ENCODE measurements at regions not wholly inside any gene's neighbourhood (a gene's known extent, or its start where the extent isn't known, plus 50 kb on each side); places are given as distances from the start of the nearest gene placed in this dataset.
"Not testable (repeated sequence)": the region's sequence is repeated elsewhere in the genome, so short reads cannot be mapped to it uniquely, and the experiment has no call there.

DNA sequence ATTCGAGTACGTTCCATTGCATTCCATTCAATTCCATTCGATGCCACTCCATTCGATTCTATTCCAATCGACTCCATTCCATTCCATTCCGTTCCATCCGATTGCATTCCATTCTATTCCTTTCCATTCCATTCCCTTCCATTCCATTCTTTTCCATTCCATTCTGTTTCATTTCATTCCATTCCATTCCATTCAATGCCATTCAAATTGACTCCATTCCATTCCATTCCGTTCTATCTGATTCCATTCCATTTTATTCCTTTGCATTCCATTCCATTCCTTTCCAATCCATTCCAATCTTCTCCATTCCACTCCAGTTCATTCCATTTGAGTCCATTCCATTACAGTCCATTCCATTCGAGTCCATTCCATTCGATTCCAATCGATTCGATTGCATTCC is 2580.0 kb upstream of the TPTE start:
- 77% methylated on average over 12 of the region's 12 CpGs for WGBS
- H3K4me3 ChIP-seq (ENCODE audit: low read length); ATAC-seq; H3K27ac ChIP-seq (ENCODE audit: low read length); H3K4me1 ChIP-seq (ENCODE audit: control insufficient read depth, insufficient read depth, low read length); H3K27me3 ChIP-seq (ENCODE audit: control insufficient read depth, insufficient read depth); H3K9me3 ChIP-seq (ENCODE audit: control insufficient read depth, low read length); DNase-seq; intact Hi-C loops (cut with DNase I): not testable (repeated sequence)

GRCh38 chr21:7942219-7942618 is 2579.2 kb upstream of the TPTE start:
- DNase-seq; H3K27ac ChIP-seq (ENCODE audit: low read length); H3K27me3 ChIP-seq (ENCODE audit: control insufficient read depth, insufficient read depth); ATAC-seq; H3K4me1 ChIP-seq (ENCODE audit: control insufficient read depth, insufficient read depth, low read length); H3K4me3 ChIP-seq (ENCODE audit: low read length); intact Hi-C loops (cut with DNase I); H3K9me3 ChIP-seq (ENCODE audit: control insufficient read depth, low read length): not testable (repeated sequence)
- 73% methylated on average over 15 of the region's 15 CpGs for WGBS

DNA sequence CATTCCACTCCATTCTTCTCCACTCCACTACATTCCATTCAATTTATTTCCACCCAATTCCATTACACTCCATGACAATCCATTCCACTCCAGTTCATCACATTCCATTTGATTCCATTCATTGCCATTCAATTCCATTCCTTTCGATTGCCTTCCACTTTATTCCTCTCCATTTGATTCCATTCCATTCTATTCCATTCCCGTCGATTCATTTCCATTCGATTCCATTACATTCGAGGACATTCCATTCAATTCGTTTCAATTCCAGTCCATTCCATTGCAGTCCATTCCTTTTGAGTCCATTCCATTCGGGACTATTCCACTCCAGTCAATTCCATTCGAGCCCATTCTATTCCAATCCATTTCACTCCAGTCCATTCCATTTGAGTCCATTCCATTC is 2577.8 kb upstream of the TPTE start:
- not testable (repeated sequence) for ATAC-seq

GRCh38 chr21:7947422-7947821 is 2574.0 kb upstream of the TPTE start:
- Histone ChIP-seq H3K27me3 (ENCODE audit: control insufficient read depth, insufficient read depth) (no peaks in the 10 kb centered on the region), H3K4me1 (ENCODE audit: control insufficient read depth, insufficient read depth, low read length) (no peaks in the 10 kb centered on the region), H3K27ac (ENCODE audit: low read length) (no peak overlapping the region), H3K9me3 (ENCODE audit: control insufficient read depth, low read length) (peaks cover 16% of the 10 kb centered on the region), H3K4me3 (ENCODE audit: low read length) (no peak overlapping the region)
- WGBS, result 49% methylated on average over 4 of the region's 4 CpGs
- DNase-seq (no peak), ATAC-seq (no peak)
- intact Hi-C loops (cut with DNase I), result no loop called here

More for the DNA sequence above, 2577.8 kb upstream of the TPTE start:
- DNase-seq; H3K27ac ChIP-seq (ENCODE audit: low read length); H3K4me1 ChIP-seq (ENCODE audit: control insufficient read depth, insufficient read depth, low read length); H3K4me3 ChIP-seq (ENCODE audit: low read length); H3K27me3 ChIP-seq (ENCODE audit: control insufficient read depth, insufficient read depth); intact Hi-C loops (cut with DNase I): not testable (repeated sequence)
- WGBS, result 73% methylated on average over 8 of the region's 8 CpGs
- H3K9me3 ChIP-seq (ENCODE audit: control insufficient read depth, low read length), result peaks cover 10% of the 10 kb centered on the region

- H3K4me1 ChIP-seq (ENCODE audit: control insufficient read depth, insufficient read depth, low read length); intact Hi-C loops (cut with DNase I); H3K4me3 ChIP-seq (ENCODE audit: low read length); ATAC-seq; H3K27ac ChIP-seq (ENCODE audit: low read length); DNase-seq; H3K27me3 ChIP-seq (ENCODE audit: control insufficient read depth, insufficient read depth): not testable (repeated sequence)
- peaks cover 20% of the 10 kb centered on the region for H3K9me3 ChIP-seq (ENCODE audit: control insufficient read depth, low read length)
- 63% methylated on average over 7 of the region's 7 CpGs for WGBS
Observed at GRCh38 chr21:7948727-7949126, 2572.7 kb upstream of the TPTE start.

- peaks cover 23% of the 10 kb centered on the region for H3K9me3 ChIP-seq (ENCODE audit: control insufficient read depth, low read length)
- DNase-seq; H3K4me3 ChIP-seq (ENCODE audit: low read length); H3K4me1 ChIP-seq (ENCODE audit: control insufficient read depth, insufficient read depth, low read length); intact Hi-C loops (cut with DNase I); H3K27ac ChIP-seq (ENCODE audit: low read length); H3K27me3 ChIP-seq (ENCODE audit: control insufficient read depth, insufficient read depth); ATAC-seq: not testable (repeated sequence)
- 39% methylated on average over 6 of the region's 6 CpGs for whole genome bisulfite sequencing
Observed at GRCh38 chr21:7949882-7950281, 2571.5 kb upstream of the TPTE start.

DNA sequence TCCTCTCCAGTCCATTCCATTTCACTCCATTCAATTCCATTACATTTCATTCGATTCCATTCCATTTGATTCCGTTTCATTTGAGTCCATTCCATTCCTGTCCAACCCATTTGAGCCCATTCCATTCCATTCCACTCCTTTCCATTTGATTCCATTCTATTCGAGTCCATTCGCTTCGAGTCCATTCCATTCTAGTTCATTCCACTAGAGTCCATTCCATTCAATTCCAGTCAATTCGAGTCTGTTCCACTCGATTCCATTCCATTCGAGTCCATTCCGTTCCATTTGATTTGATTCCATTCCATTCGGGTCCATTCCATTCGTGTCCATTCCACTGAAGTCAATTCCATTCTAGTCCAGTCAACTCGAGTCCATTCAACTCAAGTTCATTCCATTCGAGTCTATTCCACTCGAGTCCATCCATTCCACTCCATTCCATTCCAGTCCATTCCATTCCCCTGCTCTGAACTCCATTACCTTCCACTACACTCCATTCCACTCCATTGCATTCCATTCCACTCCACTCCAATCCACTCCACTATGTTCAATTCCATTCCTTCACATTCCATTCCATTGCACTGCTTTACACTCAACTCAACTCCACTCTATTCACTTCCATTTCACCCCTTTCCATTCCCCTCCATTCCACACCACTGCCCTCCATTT is 2569.4 kb upstream of the TPTE start:
- ATAC-seq (no peak), DNase-seq (no peak)
- Histone ChIP-seq H3K27me3 (ENCODE audit: control insufficient read depth, insufficient read depth) (no peaks in the 10 kb centered on the region), H3K4me1 (ENCODE audit: control insufficient read depth, insufficient read depth, low read length) (no peaks in the 10 kb centered on the region), H3K9me3 (ENCODE audit: control insufficient read depth, low read length) (peaks cover 27% of the 10 kb centered on the region), H3K4me3 (ENCODE audit: low read length) (no peak overlapping the region), H3K27ac (ENCODE audit: low read length) (no peak overlapping the region)
- intact Hi-C loops (cut with DNase I), result no loop called here
- WGBS, result 53% methylated on average over 14 of the region's 14 CpGs

DNA sequence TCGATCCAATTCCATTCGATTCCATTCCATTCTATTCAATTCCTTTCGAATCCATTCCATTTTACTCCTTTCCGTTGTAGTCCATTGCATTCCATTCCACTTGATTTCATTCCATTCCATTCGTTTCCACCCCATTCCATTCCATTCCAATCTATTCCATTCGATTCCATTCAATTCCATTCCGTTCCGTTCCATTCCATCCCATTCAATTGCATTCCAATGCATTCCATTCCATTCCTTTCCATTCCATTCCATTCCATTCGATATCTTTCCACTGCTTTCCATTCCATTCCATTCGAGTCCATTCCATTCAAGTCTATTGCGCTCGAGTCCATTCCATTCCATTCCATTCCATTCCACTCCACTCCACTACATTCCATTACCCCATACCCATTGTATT is 2568.7 kb upstream of the TPTE start:
- no peaks in the 10 kb centered on the region for H3K27me3 ChIP-seq (ENCODE audit: control insufficient read depth, insufficient read depth)
- DNase-seq, result no peak
- H3K27ac ChIP-seq (ENCODE audit: low read length), result no peak overlapping the region
- no peak overlapping the region for H3K4me3 ChIP-seq (ENCODE audit: low read length)
- no peak for ATAC-seq
- no peaks in the 10 kb centered on the region for H3K4me1 ChIP-seq (ENCODE audit: control insufficient read depth, insufficient read depth, low read length)
- WGBS, result 62% methylated on average over 12 of the region's 12 CpGs
- H3K9me3 ChIP-seq (ENCODE audit: control insufficient read depth, low read length), result peaks cover 22% of the 10 kb centered on the region
- intact Hi-C loops (cut with DNase I), result no loop called here

- intact Hi-C loops (cut with DNase I), result no loop called here
- H3K9me3 ChIP-seq (ENCODE audit: control insufficient read depth, low read length), result peaks cover 21% of the 10 kb centered on the region
- ATAC-seq, result no peak
- 41% methylated on average over 2 of the region's 2 CpGs for WGBS
- H3K4me1 ChIP-seq (ENCODE audit: control insufficient read depth, insufficient read depth, low read length), result no peaks in the 10 kb centered on the region
- H3K27ac ChIP-seq (ENCODE audit: low read length), result no peak overlapping the region
- no peak overlapping the region for H3K4me3 ChIP-seq (ENCODE audit: low read length)
- no peaks in the 10 kb centered on the region for H3K27me3 ChIP-seq (ENCODE audit: control insufficient read depth, insufficient read depth)
- no peak for DNase-seq
Observed at GRCh38 chr21:7953058-7953457, 2568.3 kb upstream of the TPTE start.

DNA sequence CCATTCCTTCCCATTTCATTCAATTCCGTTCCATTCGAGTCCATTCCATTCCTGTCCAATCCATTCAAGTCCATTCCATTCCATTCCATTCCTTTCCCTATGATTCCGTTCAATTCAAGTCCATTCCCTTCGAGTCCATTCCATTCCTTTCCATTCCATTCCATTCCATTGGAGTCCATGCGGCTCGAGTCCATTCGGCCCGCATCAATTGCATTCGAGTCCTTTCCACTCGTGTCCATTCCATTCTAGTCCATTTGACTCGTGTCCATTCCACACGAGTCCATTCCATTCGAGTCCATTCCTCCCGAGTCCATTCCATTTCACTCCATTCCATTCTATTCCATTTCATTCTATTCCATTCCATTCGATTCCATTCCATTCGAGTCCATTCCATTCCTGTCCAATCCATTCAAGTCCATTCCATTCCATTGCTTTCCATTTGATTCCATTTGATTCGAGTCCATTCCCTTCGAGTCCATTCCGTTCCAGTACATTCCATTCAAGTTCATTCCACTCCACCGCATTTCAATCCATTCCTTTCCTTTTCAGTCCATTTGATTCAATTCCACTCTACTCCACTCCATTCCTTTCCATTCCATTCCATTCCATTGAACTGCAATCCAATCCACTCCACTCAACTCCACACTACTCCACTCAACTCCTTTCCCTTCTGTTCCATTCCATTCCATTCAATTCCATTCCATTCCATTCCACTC is 2565.9 kb upstream of the TPTE start:
- WGBS, result 76% methylated on average over 20 of the region's 20 CpGs
- H3K27ac ChIP-seq (ENCODE audit: low read length); intact Hi-C loops (cut with DNase I); H3K4me1 ChIP-seq (ENCODE audit: control insufficient read depth, insufficient read depth, low read length); H3K27me3 ChIP-seq (ENCODE audit: control insufficient read depth, insufficient read depth); H3K4me3 ChIP-seq (ENCODE audit: low read length): not testable (repeated sequence)
- DNase-seq (peak in 1 of 3 donors; percentile 20), ATAC-seq (peak in 1 of 2 donors; percentile 7)
- H3K9me3 ChIP-seq (ENCODE audit: control insufficient read depth, low read length), result peaks cover 21% of the 10 kb centered on the region

DNA sequence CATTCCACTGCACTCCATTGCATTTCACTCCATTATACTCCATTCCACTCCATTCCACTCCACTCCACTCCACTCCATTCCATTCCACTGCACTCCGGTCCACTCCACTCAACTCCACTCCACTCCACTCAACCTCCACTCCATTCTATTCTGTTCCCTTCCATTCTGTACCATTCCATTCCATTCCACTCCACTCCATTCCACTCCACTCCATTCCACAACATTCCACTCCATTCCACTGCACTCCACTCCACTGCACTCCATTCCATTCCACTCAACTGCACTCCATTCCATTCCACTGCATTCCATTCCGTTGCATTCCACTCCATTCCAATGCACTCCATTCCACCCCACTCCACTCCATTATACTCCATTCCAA is 2565.3 kb upstream of the TPTE start:
- 50% methylated on average over 2 of the region's 2 CpGs for WGBS
- ATAC-seq, result peak; percentile 30 to 35
- DNase-seq; intact Hi-C loops (cut with DNase I); H3K4me1 ChIP-seq (ENCODE audit: control insufficient read depth, insufficient read depth, low read length); H3K27me3 ChIP-seq (ENCODE audit: control insufficient read depth, insufficient read depth); H3K27ac ChIP-seq (ENCODE audit: low read length); H3K4me3 ChIP-seq (ENCODE audit: low read length): not testable (repeated sequence)
- H3K9me3 ChIP-seq (ENCODE audit: control insufficient read depth, low read length), result peaks cover 20% of the 10 kb centered on the region

Measured in right cardiac atrium (tissue), 5 donors.